H1 (cell line): ENCODE measurements at regions not wholly inside any gene's neighbourhood (a gene's known extent, or its start where the extent isn't known, plus 50 kb on each side); places are given as distances from the start of the nearest gene placed in this dataset.

ENCODE experiments used
- CTCF ChIA-PET: fragments of 300-600 bp; sonication (Branson Sonifier 250); formaldehyde crosslinking; loops from one replicate; lab custom pipeline; 2021; ENCODE audit not compliant: partially characterized antibody; lab: Charles Lee
- POLR2A ChIA-PET: fragments of 300-600 bp; sonication (Branson Sonifier 250); formaldehyde crosslinking; loops from one replicate; lab custom pipeline; 2021; ENCODE audit warnings: inconsistent platforms; ENCODE audit not compliant: partially characterized antibody; lab: Charles Lee
- DNase-seq, 2 experiments: peaks; one replicate each; pipeline versions ENCODE4 v3.0.0 to v3.0.0-alpha.2; 2010 to 2022; ENCODE audit warnings: low spot score in 2 of 2, low read depth in 1 of 2, mixed read lengths in 1 of 2
- FAIRE-seq: peaks from 2 replicates; lab custom pipeline; 2011; peaks lifted over from hg19 to GRCh38; lab: Jason Lieb, UNC
- H2AFZ ChIP-seq: 2 replicates; pipeline ENCODE4 v1.8.1; 2012; ENCODE audit warnings: low read length, inconsistent platforms
- H2AK5ac ChIP-seq: 2 replicates; pipeline ENCODE4 v1.6.1; 2013; ENCODE audit warnings: low read depth, low read length
- H2BK120ac ChIP-seq: replicated peaks from 2 replicates; pipeline ENCODE3; 2013; ENCODE audit warnings: low read depth, low read length, inconsistent platforms
- H2BK12ac ChIP-seq: 2 replicates; pipeline ENCODE4 v1.6.1; 2013; ENCODE audit warnings: low read depth, low read length
- H2BK15ac ChIP-seq: 2 replicates; pipeline ENCODE4 v1.6.1; 2013; ENCODE audit warnings: low read length
- H2BK20ac ChIP-seq: 2 replicates; pipeline ENCODE4 v1.6.1; 2013; ENCODE audit warnings: low read length
- H2BK5ac ChIP-seq: 2 replicates; pipeline ENCODE4 v1.6.1; 2013; ENCODE audit warnings: low read depth, low read length
- H3K14ac ChIP-seq: 2 replicates; pipeline ENCODE4 v1.6.1; 2013; ENCODE audit warnings: inconsistent platforms; ENCODE audit not compliant: insufficient read length
- H3K18ac ChIP-seq: 2 replicates; pipeline ENCODE4 v1.6.1; 2013; ENCODE audit warnings: low read length; ENCODE audit errors: extremely low read depth
- H3K23ac ChIP-seq: 2 replicates; pipeline ENCODE4 v1.6.1; 2013; ENCODE audit warnings: inconsistent platforms; ENCODE audit not compliant: insufficient read length
- H3K23me2 ChIP-seq: 2 replicates; pipeline ENCODE4 v1.6.1; 2013; ENCODE audit warnings: low read depth, low read length
- H3K27ac ChIP-seq: 2 replicates; pipeline ENCODE4 v1.6.1; 2011; ENCODE audit warnings: low read depth, low read length, inconsistent platforms
- H3K27me3 ChIP-seq, 4 experiments: replicated peaks in 1 of 4; 1 replicate in 1 of 4; 2 replicates in 3 of 4; pipeline versions ENCODE4 v1.6.1 to v1.8.1; 2011 to 2013; ENCODE audit warnings: low read length in 3 of 4, mild to moderate bottlenecking in 3 of 4, inconsistent platforms in 2 of 4, mixed read lengths in 2 of 4, moderate library complexity in 1 of 4; ENCODE audit not compliant: control insufficient read depth in 3 of 4, insufficient read depth in 3 of 4; ENCODE audit errors: extremely low read depth in 1 of 4
- H3K36me3 ChIP-seq, 4 experiments: 2 replicates each; pipeline versions ENCODE4 v1.6.1 to v1.8.1; 2011 to 2013; ENCODE audit warnings: mild to moderate bottlenecking in 4 of 4, low read length in 3 of 4, moderate library complexity in 2 of 4, control low read depth in 1 of 4, inconsistent platforms in 1 of 4; ENCODE audit not compliant: insufficient read depth in 4 of 4, control insufficient read depth in 2 of 4
- H3K4ac ChIP-seq: replicated peaks from 2 replicates; pipeline ENCODE3; 2013; ENCODE audit warnings: low read length, low read depth, mixed read lengths, inconsistent platforms; ENCODE audit not compliant: insufficient read length
- H3K4me1 ChIP-seq, 4 experiments: replicated peaks in 1 of 4; 1 replicate in 1 of 4; 2 replicates in 3 of 4; pipeline versions ENCODE4 v1.6.1 to v1.8.1; 2011 to 2013; ENCODE audit warnings: low read length in 3 of 4, inconsistent platforms in 2 of 4, mixed read lengths in 1 of 4; ENCODE audit not compliant: insufficient read depth in 4 of 4, control insufficient read depth in 3 of 4
- H3K4me2 ChIP-seq, 2 experiments: 2 replicates each; pipeline versions ENCODE4 v1.6.1 to v1.8.1; 2011 to 2013; ENCODE audit warnings: low read depth in 2 of 2, low read length in 2 of 2, control low read depth in 1 of 2, inconsistent platforms in 1 of 2, mild to moderate bottlenecking in 1 of 2; ENCODE audit not compliant: insufficient read depth in 1 of 2
- H3K4me3 ChIP-seq, 4 experiments: fragments of 200-600, 300-600 bp in 1 of 4; sonication (generic), shearing (Covaris generic), sonication (Bioruptor Twin) in 1 of 4; 2 replicates each; pipeline versions ENCODE4 v1.5.1 to v1.8.1; 2011 to 2016; ENCODE audit warnings: low read length in 4 of 4, low read depth in 3 of 4, control low read depth in 2 of 4, inconsistent platforms in 2 of 4, mild to moderate bottlenecking in 2 of 4, mixed read lengths in 1 of 4, moderate library complexity in 1 of 4; ENCODE audit not compliant: insufficient read depth in 2 of 4; ENCODE audit errors: extremely low read depth in 1 of 4
- H3K56ac ChIP-seq: replicated peaks from 2 replicates; pipeline ENCODE3; 2013; ENCODE audit warnings: low read depth, mild to moderate bottlenecking, mixed read lengths, low read length, inconsistent platforms; ENCODE audit not compliant: insufficient read length
- H3K79me1 ChIP-seq: 2 replicates; pipeline ENCODE4 v1.6.1; 2013; ENCODE audit warnings: low read depth, low read length, control low read depth
- H3K79me2 ChIP-seq, 2 experiments: 2 replicates each; pipeline versions ENCODE4 v1.6.1 to v1.8.1; 2012 to 2013; ENCODE audit warnings: low read length in 2 of 2, mild to moderate bottlenecking in 2 of 2, inconsistent platforms in 1 of 2; ENCODE audit not compliant: insufficient read depth in 2 of 2, control insufficient read depth in 1 of 2
- H3K9ac ChIP-seq, 4 experiments: replicated peaks in 1 of 4; 1 replicate in 1 of 4; 2 replicates in 3 of 4; pipeline versions ENCODE4 v1.6.1 to v1.8.1; 2011 to 2013; ENCODE audit warnings: low read depth in 3 of 4, low read length in 3 of 4, control low read depth in 2 of 4, mild to moderate bottlenecking in 2 of 4, moderate library complexity in 2 of 4, inconsistent platforms in 1 of 4; ENCODE audit errors: extremely low read depth in 1 of 4
- H3K9me3 ChIP-seq, 2 experiments: 2 replicates each; pipeline versions ENCODE4 v1.6.1 to v1.8.1; 2012 to 2013; ENCODE audit warnings: mild to moderate bottlenecking in 2 of 2, moderate library complexity in 2 of 2, control low read depth in 1 of 2, inconsistent platforms in 1 of 2, low read depth in 1 of 2, low read length in 1 of 2, mixed read lengths in 1 of 2; ENCODE audit not compliant: insufficient read depth in 2 of 2
- H4K20me1 ChIP-seq, 2 experiments: replicated peaks in 1 of 2; 2 replicates each; pipeline versions ENCODE3 to v1.8.1; 2011 to 2013; ENCODE audit warnings: inconsistent platforms in 2 of 2, low read length in 2 of 2, mild to moderate bottlenecking in 1 of 2; ENCODE audit not compliant: insufficient read depth in 2 of 2, control insufficient read depth in 1 of 2
- H4K5ac ChIP-seq: 2 replicates; pipeline ENCODE4 v1.6.1; 2013; ENCODE audit warnings: low read length, low read depth, mixed read lengths, inconsistent platforms; ENCODE audit not compliant: insufficient read length
- H4K8ac ChIP-seq: 2 replicates; pipeline ENCODE4 v1.8.0; 2013; ENCODE audit warnings: mild to moderate bottlenecking, moderate library complexity, low read length, inconsistent platforms; ENCODE audit not compliant: insufficient read depth; ENCODE audit errors: extremely low read depth
- H4K91ac ChIP-seq: replicated peaks from 2 replicates; pipeline ENCODE3; 2013; ENCODE audit warnings: low read length, mixed read lengths, inconsistent platforms; ENCODE audit not compliant: insufficient read length
- CBX5 ChIP-seq: fragments of 300-800, 300-1000 bp; sonication (generic); IDR thresholded peaks from 2 replicates; pipeline ENCODE4 v1.7.1; 2016; ENCODE audit warnings: antibody characterized with exemption, low read length, low read depth
- CBX8 ChIP-seq: fragments of 300-800, 300-1000 bp; sonication (generic); IDR thresholded peaks from 2 replicates; pipeline ENCODE4 v1.7.1; 2016; ENCODE audit warnings: low read depth, low read length, borderline replicate concordance
- EZH2 ChIP-seq: fragments of 200-600 bp; sonication (generic); IDR thresholded peaks from 2 replicates; pipeline ENCODE4 v1.7.1; 2012; ENCODE audit warnings: low read depth, mild to moderate bottlenecking, moderate library complexity, low read length, inconsistent platforms; ENCODE audit not compliant: severe bottlenecking
- MAFK ChIP-seq: IDR thresholded peaks from 2 replicates; pipeline ENCODE4 v1.6.1; 2012; ENCODE audit warnings: low read depth, mild to moderate bottlenecking, improper control_type of control experiment, low read length
- NANOG ChIP-seq: IDR thresholded peaks from 2 replicates; pipeline ENCODE4 v1.6.1; 2011; ENCODE audit warnings: low read length, low read depth, mild to moderate bottlenecking, inconsistent platforms; ENCODE audit not compliant: insufficient read depth, poor library complexity, severe bottlenecking
- SP1 ChIP-seq: IDR thresholded peaks from 2 replicates; pipeline ENCODE4 v1.6.1; 2011; ENCODE audit warnings: low read depth, low read length
- SP4 ChIP-seq: IDR thresholded peaks from 2 replicates; pipeline ENCODE4 v1.6.1; 2012; ENCODE audit warnings: low read length, inconsistent platforms
- WGBS, 2 experiments: shearing (Covaris generic) in 1 of 2; methylation state at CpG; one replicate each; pipeline versions ENCODE4 v1.1.6 to v1.1.7; 2013 to 2015; ENCODE audit warnings: low lambda C conversion rate in 2 of 2, mixed read lengths in 2 of 2, inconsistent platforms in 1 of 2, low coverage in 1 of 2, missing lambda C conversion rate in 1 of 2; ENCODE audit not compliant: insufficient replicate concordance in 2 of 2, insufficient coverage in 1 of 2, insufficient read length in 1 of 2; ENCODE audit errors: extremely low coverage in 1 of 2, missing lambda C conversion rate in 1 of 2; 5-methylcytosine and 5-hydroxymethylcytosine counted together
- TF ChIP-seq, protein P1 (sequence below): IDR thresholded peaks from 2 replicates; pipeline ENCODE4 v1.6.1; 2011; ENCODE audit warnings: low read length, improper control_type of control experiment

DNA sequence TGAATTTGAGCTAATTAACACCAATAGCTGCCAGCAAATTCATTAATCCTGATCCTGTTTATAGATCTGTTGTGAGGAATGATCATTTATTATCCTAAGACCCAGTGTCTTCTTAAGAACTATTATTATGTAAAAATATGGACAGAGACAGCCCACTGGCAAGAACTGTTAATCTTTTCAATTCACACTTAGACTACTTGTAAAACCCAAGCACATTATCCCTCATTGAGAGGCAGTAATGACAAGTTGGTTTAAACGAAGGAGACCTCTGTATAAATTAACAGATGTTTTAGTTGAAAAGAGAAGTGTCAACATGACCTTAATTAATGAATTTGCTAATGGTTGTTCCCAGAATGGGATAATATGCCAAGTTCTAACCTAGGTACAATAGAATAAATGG lies 270.3 kb upstream of the IZUMO3 start:
- FAIRE-seq, result no peak
- Histone ChIP-seq H3K23ac (no peak overlapping the region), H3K4me3 (no peak overlapping the region), H3K23me2 (no peaks in the 10 kb centered on the region), H3K27ac (no peak overlapping the region), H3K79me2 (no peaks in the 10 kb centered on the region), H4K20me1 (peaks cover 0 to 1% of the 10 kb centered on the region in 2 experiments), H4K5ac (no peak overlapping the region), H3K4me2 (no peak overlapping the region), H3K14ac (no peak overlapping the region), H4K8ac (no peak overlapping the region), H3K36me3 (no peaks in the 10 kb centered on the region), H2BK120ac (no peak overlapping the region), H2AFZ (no peak overlapping the region), H3K18ac (no peak overlapping the region), H3K4me1 (no peaks in the 10 kb centered on the region), H3K9me3 (no peaks in the 10 kb centered on the region), H3K9ac (no peak overlapping the region), H3K4ac (no peak overlapping the region), H3K79me1 (no peaks in the 10 kb centered on the region), H3K27me3 (no peaks in the 10 kb centered on the region), H4K91ac (no peak overlapping the region), H2BK12ac (no peak overlapping the region), H2BK5ac (no peak overlapping the region), H2BK15ac (no peak overlapping the region), H2BK20ac (no peak overlapping the region), H3K56ac (no peak overlapping the region), H2AK5ac (no peak overlapping the region)
- DNase-seq, result no peak
- no peak for TF ChIP-seq SP1
- TF ChIP-seq SP4, result no peak
- TF ChIP-seq NANOG, result no peak
- TF ChIP-seq MAFK, result 0 out of 2 replicates have a peak, but pooled peaks have one; percentile 6
- TF ChIP-seq EZH2, result no peak
- TF ChIP-seq, protein P1, sequence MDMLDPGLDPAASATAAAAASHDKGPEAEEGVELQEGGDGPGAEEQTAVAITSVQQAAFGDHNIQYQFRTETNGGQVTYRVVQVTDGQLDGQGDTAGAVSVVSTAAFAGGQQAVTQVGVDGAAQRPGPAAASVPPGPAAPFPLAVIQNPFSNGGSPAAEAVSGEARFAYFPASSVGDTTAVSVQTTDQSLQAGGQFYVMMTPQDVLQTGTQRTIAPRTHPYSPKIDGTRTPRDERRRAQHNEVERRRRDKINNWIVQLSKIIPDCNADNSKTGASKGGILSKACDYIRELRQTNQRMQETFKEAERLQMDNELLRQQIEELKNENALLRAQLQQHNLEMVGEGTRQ, result no peak
- no peak for TF ChIP-seq CBX8
- no peak for TF ChIP-seq CBX5
- WGBS, 2 experiments, result 63% methylated on average over 1 of the region's 1 CpG; no CpG with 5 or more reads in 1 of the 2 experiments
- ChIA-PET POLR2A (no interaction called here), CTCF (no interaction called here)
